ENCODE measurements at regions not wholly inside any gene's neighbourhood (a gene's known extent, or its start where the extent isn't known, plus 50 kb on each side); places are given as distances from the start of the nearest gene placed in this dataset.

GRCh38 chr9:16304301-16304700, 566.2 kb downstream of the BNC2 start:
- H3K4me2 ChIP-seq: no peak overlapping the region
- no peaks in the 10 kb centered on the region for H4K20me1 ChIP-seq (ENCODE audit: insufficient read depth)
- H3K27ac ChIP-seq: no peak overlapping the region
- H3K4me1 ChIP-seq (ENCODE audit: low read depth, poor library complexity, severe bottlenecking): no peaks in the 10 kb centered on the region
- no peak overlapping the region for H2AFZ ChIP-seq (ENCODE audit: low read depth)
- no peak overlapping the region for H3K9ac ChIP-seq
- no peaks in the 10 kb centered on the region for H3K36me3 ChIP-seq (ENCODE audit: insufficient read depth)
- H3K79me2 ChIP-seq (ENCODE audit: insufficient read depth, low read depth): no peaks in the 10 kb centered on the region
- no peak for TF ChIP-seq CTCF (conservative IDR thresholded peaks at IDR 0.05; ENCODE audit: low read depth, low read length)
- H3K27me3 ChIP-seq (ENCODE audit: insufficient read depth, low read depth): no peaks in the 10 kb centered on the region
- no peak overlapping the region for H3K4me3 ChIP-seq (IDR thresholded peaks at IDR 0.05; ENCODE audit: insufficient read depth, low read depth, low read length)

- H3K9ac ChIP-seq: no peak overlapping the region
- no peaks in the 10 kb centered on the region for H3K36me3 ChIP-seq (ENCODE audit: insufficient read depth)
- no peak overlapping the region for H3K4me3 ChIP-seq (IDR thresholded peaks at IDR 0.05; ENCODE audit: insufficient read depth, low read depth, low read length)
- H3K27me3 ChIP-seq (ENCODE audit: insufficient read depth, low read depth): no peaks in the 10 kb centered on the region
- H3K27ac ChIP-seq: no peak overlapping the region
- H2AFZ ChIP-seq (ENCODE audit: low read depth): no peak overlapping the region
- H3K4me2 ChIP-seq: no peak overlapping the region
- no peaks in the 10 kb centered on the region for H4K20me1 ChIP-seq (ENCODE audit: insufficient read depth)
- TF ChIP-seq CTCF (conservative IDR thresholded peaks at IDR 0.05; ENCODE audit: low read depth, low read length): no peak
- H3K4me1 ChIP-seq (ENCODE audit: low read depth, poor library complexity, severe bottlenecking): no peaks in the 10 kb centered on the region
- H3K79me2 ChIP-seq (ENCODE audit: insufficient read depth, low read depth): no peaks in the 10 kb centered on the region
These were observed 563.9 kb downstream of the BNC2 start for GRCh38 chr9:16306586-16306985.

- Histone ChIP-seq H3K79me2 (ENCODE audit: insufficient read depth, low read depth) (no peaks in the 10 kb centered on the region), H3K36me3 (ENCODE audit: insufficient read depth) (no peaks in the 10 kb centered on the region), H3K4me2 (no peak overlapping the region), H3K27me3 (ENCODE audit: insufficient read depth, low read depth) (no peaks in the 10 kb centered on the region), H2AFZ (ENCODE audit: low read depth) (no peak overlapping the region), H3K4me1 (ENCODE audit: low read depth, poor library complexity, severe bottlenecking) (no peaks in the 10 kb centered on the region), H4K20me1 (ENCODE audit: insufficient read depth) (no peaks in the 10 kb centered on the region), H3K27ac (no peak overlapping the region), H3K4me3 (IDR thresholded peaks at IDR 0.05; ENCODE audit: insufficient read depth, low read depth, low read length) (no peak overlapping the region), H3K9ac (no peak overlapping the region)
- no peak for TF ChIP-seq CTCF (conservative IDR thresholded peaks at IDR 0.05; ENCODE audit: low read depth, low read length)
These were observed 562.8 kb downstream of the BNC2 start for GRCh38 chr9:16307626-16308195.

- Histone ChIP-seq H2AFZ (ENCODE audit: low read depth) (no peak overlapping the region), H3K36me3 (ENCODE audit: insufficient read depth) (no peaks in the 10 kb centered on the region), H3K9ac (no peak overlapping the region), H4K20me1 (ENCODE audit: insufficient read depth) (no peaks in the 10 kb centered on the region), H3K4me2 (no peak overlapping the region), H3K27ac (no peak overlapping the region), H3K4me3 (IDR thresholded peaks at IDR 0.05; ENCODE audit: insufficient read depth, low read depth, low read length) (no peak overlapping the region), H3K27me3 (ENCODE audit: insufficient read depth, low read depth) (no peaks in the 10 kb centered on the region), H3K79me2 (ENCODE audit: insufficient read depth, low read depth) (no peaks in the 10 kb centered on the region), H3K4me1 (ENCODE audit: low read depth, poor library complexity, severe bottlenecking) (no peaks in the 10 kb centered on the region)
- no peak for TF ChIP-seq CTCF (conservative IDR thresholded peaks at IDR 0.05; ENCODE audit: low read depth, low read length)
These were observed 561.8 kb downstream of the BNC2 start for GRCh38 chr9:16308645-16309044.

Measured in KMS-11 (cell line).